B cell (primary cell): ENCODE measurements at regions not wholly inside any gene's neighbourhood (a gene's known extent, or its start where the extent isn't known, plus 50 kb on each side); places are given as distances from the start of the nearest gene placed in this dataset.

Source experiments
- ATAC-seq: fragments of 200-7000 bp; cut with Tn5 transposase; one replicate; pipeline ENCODE4 v1.10.0; 2021; ENCODE audit warnings: low read depth, mild to moderate bottlenecking, moderate number of reproducible peaks, moderate library complexity
- CTCF ChIA-PET: fragments of 350-600 bp; sonication (Branson Sonifier 250); formaldehyde crosslinking; loops from one replicate; lab custom pipeline; 2021; ENCODE audit warnings: antibody characterized with exemption, inconsistent platforms; lab: Charles Lee
- POLR2A ChIA-PET: fragments of 350-600 bp; sonication (Branson Sonifier 250); formaldehyde crosslinking; loops from one replicate; lab custom pipeline; 2021; ENCODE audit warnings: antibody characterized with exemption; lab: Charles Lee
- DNase-seq: peaks from one replicate; pipeline ENCODE4 v3.0.0; 2013
- H2AFZ ChIP-seq: 2 replicates; pipeline ENCODE4 v1.6.1; 2012; ENCODE audit warnings: mild to moderate bottlenecking, low read depth, low read length; ENCODE audit not compliant: insufficient read depth, poor library complexity, severe bottlenecking
- H3K27ac ChIP-seq, 2 donors: 1 replicate in 1 of 2; 2 replicates in 1 of 2; pipeline ENCODE4 v1.5.1; 2012 to 2013; ENCODE audit warnings: low read length in 2 of 2, mild to moderate bottlenecking in 2 of 2, moderate library complexity in 1 of 2
- H3K27me3 ChIP-seq, 4 experiments: fragments of 200-600 bp in 1 of 4; sonication (generic) in 1 of 4; replicated peaks in 1 of 4; 1 replicate in 2 of 4; 2 replicates in 2 of 4; pipeline versions ENCODE4 v1.6.1 to v1.7.0; 2013 to 2016; ENCODE audit warnings: low read length in 3 of 4, mild to moderate bottlenecking in 2 of 4, mixed read lengths in 1 of 4, moderate library complexity in 1 of 4; ENCODE audit not compliant: insufficient read depth in 4 of 4, control insufficient read depth in 3 of 4; ENCODE audit errors: control extremely low read depth in 1 of 4
- H3K36me3 ChIP-seq, 2 experiments: replicated peaks in 1 of 2; 1 replicate in 1 of 2; 2 replicates in 1 of 2; pipeline versions ENCODE4 v1.6.1 to v1.7.1; 2013; ENCODE audit warnings: low read length in 1 of 2; ENCODE audit not compliant: insufficient read depth in 2 of 2, control insufficient read depth in 1 of 2; ENCODE audit errors: control extremely low read depth in 1 of 2, extremely low read depth in 1 of 2
- H3K4me1 ChIP-seq, 2 donors: fragments of 200-600 bp in 1 of 2; sonication (generic) in 1 of 2; 1 replicate in 1 of 2; 2 replicates in 1 of 2; pipeline versions ENCODE4 v1.5.1 to v1.6.1; 2013 to 2017; ENCODE audit warnings: low read length in 2 of 2; ENCODE audit not compliant: control insufficient read depth in 2 of 2, insufficient read depth in 2 of 2
- H3K4me2 ChIP-seq: replicated peaks from 2 replicates; pipeline ENCODE3; 2012; ENCODE audit warnings: mild to moderate bottlenecking, low read depth, low read length; ENCODE audit not compliant: poor library complexity, severe bottlenecking
- H3K4me3 ChIP-seq, 5 experiments: fragments of 200-600 bp in 1 of 5; sonication (generic) in 1 of 5; 1 replicate in 3 of 5; 2 replicates in 2 of 5; pipeline versions ENCODE4 v1.5.1 to v1.7.0; 2011 to 2016; ENCODE audit warnings: low read length in 4 of 5, mild to moderate bottlenecking in 4 of 5, low read depth in 2 of 5, control low read depth in 1 of 5, moderate library complexity in 1 of 5; ENCODE audit not compliant: insufficient read depth in 1 of 5; ENCODE audit errors: control extremely low read depth in 1 of 5, extremely low read depth in 1 of 5
- H3K79me2 ChIP-seq: fragments of 200-600 bp; sonication (generic); one replicate; pipeline ENCODE4 v1.6.0; 2016; ENCODE audit warnings: low read length; ENCODE audit not compliant: control insufficient read depth, insufficient read depth
- H3K9ac ChIP-seq: fragments of 200-600 bp; sonication (generic); 2 replicates; pipeline ENCODE4 v1.6.1; 2017; ENCODE audit warnings: mild to moderate bottlenecking, low read length, moderate library complexity
- H3K9me3 ChIP-seq, 3 donors: one replicate each; pipeline versions ENCODE4 v1.6.1 to v1.7.1; 2013; ENCODE audit warnings: low read length in 2 of 3; ENCODE audit not compliant: control insufficient read depth in 2 of 3, insufficient read depth in 1 of 3; ENCODE audit errors: control extremely low read depth in 1 of 3
- H4K20me1 ChIP-seq: 2 replicates; pipeline ENCODE4 v1.6.0; 2012; ENCODE audit warnings: mild to moderate bottlenecking, low read length; ENCODE audit not compliant: insufficient read depth, control insufficient read depth, poor library complexity, severe bottlenecking
- H3K27ac Mint-ChIP-seq: one replicate; pipeline ENCODE4 v1.8.0; 2021; ENCODE audit warnings: mixed read lengths
- H3K27me3 Mint-ChIP-seq: one replicate; pipeline ENCODE4 v1.8.0; 2021; ENCODE audit warnings: mixed read lengths
- H3K4me1 Mint-ChIP-seq: one replicate; pipeline ENCODE4 v1.8.0; 2021; ENCODE audit warnings: mixed read lengths
- H3K4me3 Mint-ChIP-seq: one replicate; pipeline ENCODE4 v1.8.0; 2021; ENCODE audit warnings: mixed read lengths
- H3K9me3 Mint-ChIP-seq: one replicate; pipeline ENCODE4 v1.8.0; 2022; ENCODE audit warnings: mixed read lengths; ENCODE audit not compliant: insufficient read depth
- CTCF ChIP-seq: fragments of 200-600 bp; IDR thresholded peaks from one replicate; pipeline ENCODE4 v1.8.0; 2022; ENCODE audit warnings: antibody characterized with exemption, mild to moderate bottlenecking
- EZH2 ChIP-seq: IDR thresholded peaks from 2 replicates; pipeline ENCODE4 v1.6.1; 2012; ENCODE audit warnings: borderline replicate concordance, low read depth, mild to moderate bottlenecking, moderate library complexity, low read length; ENCODE audit not compliant: insufficient read depth, poor library complexity, severe bottlenecking
- WGBS: methylation state at CpG from one replicate; pipeline ENCODE4 v1.1.5; 2013; ENCODE audit warnings: missing lambda C conversion rate; ENCODE audit not compliant: insufficient coverage; 5-methylcytosine and 5-hydroxymethylcytosine counted together
- intact Hi-C: fragments of 100-400 bp; cut with micrococcal nuclease; formaldehyde crosslinking; loops from one replicate; pipeline ENCODE4 v1.10.0; 2022

DNA sequence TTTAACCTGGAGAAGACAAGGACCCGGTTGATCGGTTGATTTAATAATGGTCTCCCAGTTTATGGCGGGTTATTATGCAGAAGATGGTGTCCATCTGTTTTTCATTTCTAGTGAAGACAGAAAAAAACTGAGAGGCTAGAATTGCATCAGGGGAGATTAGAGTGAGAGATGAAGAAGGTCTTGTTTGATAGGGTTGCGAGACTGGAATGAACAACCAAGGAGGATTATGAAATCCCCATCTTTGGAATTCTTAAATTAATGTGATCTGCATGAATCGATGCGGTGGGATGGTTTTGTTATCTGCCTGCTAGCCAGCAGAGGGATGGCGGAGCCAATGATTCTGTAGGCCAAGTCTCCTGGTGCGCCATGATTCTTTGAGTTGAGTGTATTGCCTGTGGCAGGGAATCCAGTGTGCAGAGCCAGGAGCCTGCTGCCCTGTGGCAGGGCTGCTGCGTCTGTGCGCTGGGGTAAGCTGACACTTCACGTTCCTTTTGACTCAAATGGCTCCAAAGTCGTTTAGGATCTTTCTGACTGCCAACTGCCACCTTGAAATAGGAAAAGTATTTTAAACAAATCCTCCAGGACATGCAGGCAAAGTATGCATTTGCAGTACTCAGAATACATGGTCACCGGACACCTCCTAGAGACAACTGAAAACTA, 200.1 kb downstream of the CLIC5 start:
- WGBS, result 96% methylated on average over 10 of the region's 13 CpGs
- no peak for DNase-seq
- Histone ChIP-seq H3K4me1 (peaks cover 17 to 20% of the 10 kb centered on the region in 2 donors), H3K27ac (no peak overlapping the region), H3K79me2 (no peaks in the 10 kb centered on the region), H3K4me2 (no peak overlapping the region), H3K4me3 (no peak overlapping the region), H4K20me1 (no peaks in the 10 kb centered on the region), H2AFZ (no peak overlapping the region), H3K36me3 (no peaks in the 10 kb centered on the region), H3K9me3 (peaks cover 0 to 6% (median 3%) of the 10 kb centered on the region in 3 donors), H3K9ac (no peak overlapping the region), H3K27me3 (peaks cover 0 to 5% (median 0%) of the 10 kb centered on the region in 4 experiments)
- Mint-ChIP-seq H3K27ac (no peak overlapping the region), H3K4me3 (no peak overlapping the region), H3K4me1 (peaks cover 21% of the 10 kb centered on the region), H3K27me3 (peaks cover 17% of the 10 kb centered on the region), H3K9me3 (peaks cover 3% of the 10 kb centered on the region)
- ATAC-seq, result no peak
- TF ChIP-seq CTCF (no peak), EZH2 (no peak)
- intact Hi-C loops, result no loop called here
- ChIA-PET CTCF (no interaction called here), POLR2A (no interaction called here)

- WGBS, result no CpG with 5 or more reads among the region's 2 CpGs
Observed at GRCh38 chr6:45814772-45815171, 200.9 kb downstream of the CLIC5 start.

More at GRCh38 chr6:45814772-45815171, 200.9 kb downstream of the CLIC5 start:
- Mint-ChIP-seq H3K9me3 (peaks cover 3% of the 10 kb centered on the region), H3K27me3 (peaks cover 17% of the 10 kb centered on the region), H3K4me1 (peaks cover 21% of the 10 kb centered on the region), H3K4me3 (no peak overlapping the region), H3K27ac (no peak overlapping the region)
- Histone ChIP-seq H3K4me1 (peaks cover 17 to 22% of the 10 kb centered on the region in 2 donors), H3K27me3 (peaks cover 0 to 5% (median 0%) of the 10 kb centered on the region in 4 experiments), H3K9me3 (peaks cover 2 to 6% (median 3%) of the 10 kb centered on the region in 3 donors), H2AFZ (no peak overlapping the region), H3K9ac (no peak overlapping the region), H3K27ac (no peak overlapping the region), H3K79me2 (no peaks in the 10 kb centered on the region), H3K4me2 (no peak overlapping the region), H3K36me3 (no peaks in the 10 kb centered on the region), H3K4me3 (no peak overlapping the region), H4K20me1 (no peaks in the 10 kb centered on the region)
- ChIA-PET POLR2A (no interaction called here), CTCF (interaction anchor here (1.3 kb wide), 1 partner anchor 10 kb away, joined by 4 read pairs; no protein-coding TSS in a partner anchor)
- intact Hi-C loops, result no loop called here
- no peak for TF ChIP-seq CTCF
- no peak for TF ChIP-seq EZH2
- DNase-seq (no peak), ATAC-seq (no peak)
